NCI-H187 (cell line): ENCODE measurements at regions not wholly inside any gene's neighbourhood (a gene's known extent, or its start where the extent isn't known, plus 50 kb on each side); places are given as distances from the start of the nearest gene placed in this dataset.

Experiments used
- DNase-seq, 2 experiments: peaks; one replicate each; lab custom pipeline; 2025; lab: John Stamatoyannopoulos, UW

GRCh38 chr10:131691481-131692090 lies 209.2 kb upstream of the PPP2R2D start:
- DNase-seq: no peak

GRCh38 chr10:131692176-131692575 lies 208.6 kb upstream of the PPP2R2D start:
- no peak for DNase-seq

GRCh38 chr10:131692686-131693334 lies 208.0 kb upstream of the PPP2R2D start:
- no peak for DNase-seq

GRCh38 chr10:131693766-131694165 lies 207.0 kb upstream of the PPP2R2D start:
- no peak for DNase-seq

- DNase-seq: no peak
Observed at GRCh38 chr10:131694168-131694780, 206.5 kb upstream of the PPP2R2D start.

- DNase-seq: no peak
Observed at GRCh38 chr10:131694781-131695495, 205.9 kb upstream of the PPP2R2D start.

- no peak for DNase-seq
Observed at GRCh38 chr10:131695496-131696165, 205.2 kb upstream of the PPP2R2D start.

- no peak for DNase-seq
Observed at GRCh38 chr10:131697476-131698128, 203.2 kb upstream of the PPP2R2D start.

- DNase-seq: no peak
Observed at GRCh38 chr10:131698232-131698631, 202.6 kb upstream of the PPP2R2D start.

GRCh38 chr10:131698986-131699385 lies 201.8 kb upstream of the PPP2R2D start:
- no peak for DNase-seq

GRCh38 chr10:131700032-131700431 lies 200.8 kb upstream of the PPP2R2D start:
- no peak for DNase-seq

- DNase-seq: no peak
Observed at GRCh38 chr10:131700506-131700905, 200.3 kb upstream of the PPP2R2D start.

GRCh38 chr10:131701131-131701947 lies 199.5 kb upstream of the PPP2R2D start:
- no peak for DNase-seq

- DNase-seq: no peak
Observed at GRCh38 chr10:131702531-131703356, 198.1 kb upstream of the PPP2R2D start.

GRCh38 chr10:131703541-131703940 lies 197.3 kb upstream of the PPP2R2D start:
- DNase-seq: no peak

GRCh38 chr10:131703941-131704340 lies 196.9 kb upstream of the PPP2R2D start:
- no peak for DNase-seq

GRCh38 chr10:131706476-131706875 lies 194.3 kb upstream of the PPP2R2D start:
- DNase-seq: no peak

GRCh38 chr10:131706952-131707351 lies 193.9 kb upstream of the PPP2R2D start:
- DNase-seq: no peak

- DNase-seq: no peak
Observed at GRCh38 chr10:131708225-131708880, 192.5 kb upstream of the PPP2R2D start.
